SU-DHL-6 (cell line): ENCODE measurements at regions not wholly inside any gene's neighbourhood (a gene's known extent, or its start where the extent isn't known, plus 50 kb on each side); places are given as distances from the start of the nearest gene placed in this dataset.

ENCODE experiments used
- H2AFZ ChIP-seq: fragments of 200-600 bp; sonication (generic); 2 replicates; pipeline ENCODE4 v1.6.1; 2014; ENCODE audit warnings: low read depth, mild to moderate bottlenecking, moderate library complexity, mixed read lengths, antibody characterized with exemption, low read length; ENCODE audit not compliant: severe bottlenecking
- H3F3A ChIP-seq: fragments of 200-600 bp; shearing (Covaris generic); 2 replicates; pipeline ENCODE4 v1.6.0; 2016; ENCODE audit warnings: antibody characterized with exemption, mild to moderate bottlenecking; ENCODE audit not compliant: insufficient read depth
- H3K27ac ChIP-seq: fragments of 200-600 bp; sonication (generic); 2 replicates; pipeline ENCODE4 v1.5.1; 2016; ENCODE audit warnings: low read depth, mild to moderate bottlenecking, low read length, moderate library complexity, mixed read lengths
- H3K27me3 ChIP-seq: fragments of 200-600 bp; sonication (generic), shearing (Covaris generic); 2 replicates; pipeline ENCODE4 v1.6.0; 2014; ENCODE audit warnings: mild to moderate bottlenecking, low read length
- H3K36me3 ChIP-seq: fragments of 200-600 bp; sonication (generic); 2 replicates; pipeline ENCODE4 v1.6.1; 2014; ENCODE audit warnings: mild to moderate bottlenecking, low read length, mixed read lengths
- H3K4me2 ChIP-seq: fragments of 300-600, 200-600 bp; shearing (Covaris generic), sonication (generic); 2 replicates; pipeline ENCODE4 v1.6.0; 2014; ENCODE audit warnings: low read length, low read depth, mild to moderate bottlenecking; ENCODE audit not compliant: poor library complexity, severe bottlenecking
- H3K4me3 ChIP-seq: fragments of 200-600 bp; sonication (generic); 2 replicates; pipeline ENCODE4 v1.5.1; 2014; ENCODE audit warnings: antibody characterized with exemption, low read length, mild to moderate bottlenecking, mixed read lengths; ENCODE audit not compliant: insufficient read depth, poor library complexity, severe bottlenecking
- H3K79me2 ChIP-seq: fragments of 200-600 bp; sonication (generic); 2 replicates; pipeline ENCODE4 v1.6.1; 2014; ENCODE audit warnings: mild to moderate bottlenecking, low read length, moderate library complexity; ENCODE audit not compliant: insufficient read depth
- H3K9ac ChIP-seq: fragments of 200-600 bp; sonication (generic); 2 replicates; pipeline ENCODE4 v1.7.0; 2014; ENCODE audit warnings: mild to moderate bottlenecking, low read length
- H3K9me2 ChIP-seq: fragments of 200-600 bp; sonication (generic); replicated peaks from 2 replicates; pipeline ENCODE4 v1.6.1; 2014; ENCODE audit warnings: low read length; ENCODE audit not compliant: insufficient read depth
- H3K9me3 ChIP-seq: fragments of 200-600 bp; sonication (generic); 2 replicates; pipeline ENCODE4 v1.6.1; 2014; ENCODE audit warnings: low read length, mixed read lengths; ENCODE audit not compliant: insufficient read depth
- H4K20me1 ChIP-seq: fragments of 200-600 bp; sonication (generic); 2 replicates; pipeline ENCODE4 v1.6.1; 2014; ENCODE audit warnings: low read depth, mild to moderate bottlenecking, antibody characterized with exemption, low read length, moderate library complexity, mixed read lengths
- EZH2phosphoT487 ChIP-seq: fragments of 200-600 bp; sonication (generic), shearing (Covaris generic); conservative IDR thresholded peaks from 2 replicates; pipeline ENCODE4 v1.6.1; 2018; ENCODE audit warnings: mild to moderate bottlenecking, antibody characterized with exemption, low read length, moderate library complexity, mixed read lengths
- TF ChIP-seq, protein P1 (sequence below): fragments of 200-600 bp; sonication (generic); IDR thresholded peaks from one replicate; pipeline ENCODE4 v1.5.1; 2017; ENCODE audit warnings: antibody characterized with exemption, mild to moderate bottlenecking, low read length, moderate library complexity; ENCODE audit not compliant: insufficient read depth, poor library complexity, severe bottlenecking

GRCh38 chr3:16820485-16820884 is 64.3 kb upstream of the PLCL2 start:
- Histone ChIP-seq H3K9me3 (no peaks in the 10 kb centered on the region), H3K27ac (no peak overlapping the region), H2AFZ (no peak overlapping the region), H4K20me1 (no peaks in the 10 kb centered on the region), H3K4me2 (no peak overlapping the region), H3K27me3 (no peaks in the 10 kb centered on the region), H3K9ac (no peak overlapping the region), H3K79me2 (no peaks in the 10 kb centered on the region), H3F3A (no peaks in the 10 kb centered on the region), H3K4me3 (no peak overlapping the region), H3K9me2 (no peaks in the 10 kb centered on the region), H3K36me3 (no peaks in the 10 kb centered on the region)
- no peak for TF ChIP-seq EZH2phosphoT487
- TF ChIP-seq, protein P1, sequence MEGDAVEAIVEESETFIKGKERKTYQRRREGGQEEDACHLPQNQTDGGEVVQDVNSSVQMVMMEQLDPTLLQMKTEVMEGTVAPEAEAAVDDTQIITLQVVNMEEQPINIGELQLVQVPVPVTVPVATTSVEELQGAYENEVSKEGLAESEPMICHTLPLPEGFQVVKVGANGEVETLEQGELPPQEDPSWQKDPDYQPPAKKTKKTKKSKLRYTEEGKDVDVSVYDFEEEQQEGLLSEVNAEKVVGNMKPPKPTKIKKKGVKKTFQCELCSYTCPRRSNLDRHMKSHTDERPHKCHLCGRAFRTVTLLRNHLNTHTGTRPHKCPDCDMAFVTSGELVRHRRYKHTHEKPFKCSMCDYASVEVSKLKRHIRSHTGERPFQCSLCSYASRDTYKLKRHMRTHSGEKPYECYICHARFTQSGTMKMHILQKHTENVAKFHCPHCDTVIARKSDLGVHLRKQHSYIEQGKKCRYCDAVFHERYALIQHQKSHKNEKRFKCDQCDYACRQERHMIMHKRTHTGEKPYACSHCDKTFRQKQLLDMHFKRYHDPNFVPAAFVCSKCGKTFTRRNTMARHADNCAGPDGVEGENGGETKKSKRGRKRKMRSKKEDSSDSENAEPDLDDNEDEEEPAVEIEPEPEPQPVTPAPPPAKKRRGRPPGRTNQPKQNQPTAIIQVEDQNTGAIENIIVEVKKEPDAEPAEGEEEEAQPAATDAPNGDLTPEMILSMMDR = no peak

DNA sequence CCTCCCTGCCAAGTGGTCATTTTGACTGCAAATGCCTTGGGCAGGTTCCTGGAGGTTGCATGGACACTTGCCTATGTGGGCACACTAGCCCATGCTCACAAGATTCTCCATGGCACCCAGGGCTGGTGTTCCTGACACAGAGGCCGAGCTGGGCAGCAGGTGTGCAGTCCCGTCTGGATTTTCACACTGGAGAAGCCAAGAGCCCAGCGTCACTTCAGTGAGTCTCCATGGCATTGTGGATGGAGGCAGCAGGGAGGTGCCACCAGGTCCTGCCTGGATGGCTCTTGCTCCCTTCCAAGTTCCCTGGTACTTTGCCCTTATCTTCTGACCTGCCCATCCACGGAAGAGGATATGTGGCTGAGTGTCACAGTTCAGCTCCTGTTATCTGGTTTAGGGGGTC is 63.7 kb upstream of the PLCL2 start:
- no peaks in the 10 kb centered on the region for H4K20me1 ChIP-seq
- H3K4me3 ChIP-seq = no peak overlapping the region
- H3K9me3 ChIP-seq = no peaks in the 10 kb centered on the region
- H3F3A ChIP-seq = no peaks in the 10 kb centered on the region
- no peak overlapping the region for H3K27ac ChIP-seq
- no peak overlapping the region for H2AFZ ChIP-seq
- H3K79me2 ChIP-seq = no peaks in the 10 kb centered on the region
- no peak overlapping the region for H3K9ac ChIP-seq
- TF ChIP-seq EZH2phosphoT487 = no peak
- TF ChIP-seq, protein P1 = no peak
- no peaks in the 10 kb centered on the region for H3K36me3 ChIP-seq
- H3K27me3 ChIP-seq = no peaks in the 10 kb centered on the region
- no peak overlapping the region for H3K4me2 ChIP-seq
- no peaks in the 10 kb centered on the region for H3K9me2 ChIP-seq

GRCh38 chr3:16824081-16824696 is 60.6 kb upstream of the PLCL2 start:
- no peak overlapping the region for H3K4me3 ChIP-seq
- no peaks in the 10 kb centered on the region for H4K20me1 ChIP-seq
- H2AFZ ChIP-seq = no peak overlapping the region
- no peak for TF ChIP-seq EZH2phosphoT487
- TF ChIP-seq, protein P1 = no peak
- no peaks in the 10 kb centered on the region for H3K36me3 ChIP-seq
- no peak overlapping the region for H3K4me2 ChIP-seq
- H3K27ac ChIP-seq = no peak overlapping the region
- no peaks in the 10 kb centered on the region for H3K27me3 ChIP-seq
- no peaks in the 10 kb centered on the region for H3K9me3 ChIP-seq
- no peaks in the 10 kb centered on the region for H3K79me2 ChIP-seq
- H3K9ac ChIP-seq = no peak overlapping the region
- no peaks in the 10 kb centered on the region for H3F3A ChIP-seq
- no peaks in the 10 kb centered on the region for H3K9me2 ChIP-seq
